NT2/D1 (cell line): ENCODE measurements at regions not wholly inside any gene's neighbourhood (a gene's known extent, or its start where the extent isn't known, plus 50 kb on each side); places are given as distances from the start of the nearest gene placed in this dataset.

ENCODE experiments used
- SUZ12 ChIP-seq: IDR thresholded peaks from 2 replicates; pipeline ENCODE4 v1.6.1; 2011; ENCODE audit not compliant: insufficient read length, insufficient read depth; ENCODE audit errors: extremely low read depth
- ZNF274 ChIP-seq: IDR thresholded peaks from 2 replicates; pipeline ENCODE4 v1.6.1; 2011; ENCODE audit warnings: mild to moderate bottlenecking, low read depth, low read length

DNA sequence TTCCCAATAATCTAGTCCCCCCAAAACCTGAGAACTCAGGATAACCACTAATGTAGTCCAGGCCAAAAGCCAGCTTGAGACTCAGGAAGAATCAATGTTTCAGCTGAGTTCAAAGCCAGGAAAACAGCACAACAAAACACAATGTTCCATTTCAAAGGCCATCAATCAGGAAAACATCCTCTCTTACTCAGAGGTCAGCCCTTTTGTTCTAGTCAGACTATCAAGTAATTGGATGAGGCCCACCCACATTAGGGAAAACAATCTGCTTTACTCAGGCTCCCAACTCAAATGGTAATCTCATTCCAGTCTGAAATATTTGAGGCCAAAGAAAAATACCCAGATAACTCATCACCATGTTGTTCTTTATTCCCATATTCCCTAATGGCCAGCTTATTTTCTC is 152.2 kb downstream of the SDHAF3 start:
- TF ChIP-seq ZNF274 (no peak), SUZ12 (no peak)
